Endothelial cell of umbilical vein (primary cell): ENCODE measurements at regions not wholly inside any gene's neighbourhood (a gene's known extent, or its start where the extent isn't known, plus 50 kb on each side); places are given as distances from the start of the nearest gene placed in this dataset.

Experiments used
- BruUV-seq: library from RNA; stranded (reverse); fragments of 400-500 nt; replicated peaks from 2 replicates; lab custom pipeline; 2021; lab: Mats Ljungman, UMichigan
- CTCF ChIA-PET: fragments of 300-600, 350-600 bp; sonication (Branson Sonifier 250); formaldehyde crosslinking; loops from one replicate; lab custom pipeline; 2021; ENCODE audit warnings: antibody characterized with exemption, inconsistent platforms; lab: Charles Lee
- POLR2A ChIA-PET: fragments of 300-600, 350-600 bp; sonication (Branson Sonifier 250); formaldehyde crosslinking; loops from one replicate; lab custom pipeline; 2021; ENCODE audit warnings: antibody characterized with exemption, inconsistent platforms; lab: Charles Lee
- DNase-seq: peaks from one replicate; pipeline ENCODE4 v3.0.0-alpha.2; 2011; ENCODE audit warnings: low read depth, low spot score
- FAIRE-seq: peaks from 2 replicates; lab custom pipeline; 2011; peaks lifted over from hg19 to GRCh38; lab: Jason Lieb, UNC
- H2AFZ ChIP-seq: 2 replicates; pipeline ENCODE4 v1.6.0; 2012; ENCODE audit warnings: low read depth, low read length, control low read depth, inconsistent platforms
- H3K27ac ChIP-seq: 2 replicates; pipeline ENCODE4 v1.5.1; 2011; ENCODE audit warnings: low read depth, mild to moderate bottlenecking, control low read depth, low read length, moderate library complexity; ENCODE audit not compliant: insufficient read depth
- H3K27me3 ChIP-seq, 2 experiments: 2 replicates each; pipeline versions ENCODE4 v1.6.0 to v1.6.1; 2011; ENCODE audit warnings: low read length in 2 of 2, mixed read lengths in 1 of 2; ENCODE audit not compliant: control insufficient read depth in 2 of 2, insufficient read depth in 2 of 2
- H3K36me3 ChIP-seq, 2 experiments: 2 replicates in 1 of 2; 3 replicates in 1 of 2; pipeline ENCODE4 v1.5.1; 2011; ENCODE audit warnings: low read length in 2 of 2, mild to moderate bottlenecking in 1 of 2, moderate library complexity in 1 of 2; ENCODE audit not compliant: control insufficient read depth in 2 of 2, insufficient read depth in 2 of 2; ENCODE audit errors: extremely low read depth in 1 of 2
- H3K4me1 ChIP-seq: 3 replicates; pipeline ENCODE4 v1.5.1; 2011; ENCODE audit warnings: mild to moderate bottlenecking, low read length; ENCODE audit not compliant: control insufficient read depth, insufficient read depth; ENCODE audit errors: extremely low read depth
- H3K4me2 ChIP-seq: 2 replicates; pipeline ENCODE4 v1.6.1; 2011; ENCODE audit warnings: low read length, control low read depth, mixed read lengths; ENCODE audit not compliant: insufficient read depth
- H3K4me3 ChIP-seq, 3 experiments: fragments of 200-600 bp in 1 of 3; sonication (generic), shearing (Covaris generic) in 1 of 3; replicated peaks in 1 of 3; 2 replicates each; pipeline ENCODE4 v1.5.1; 2011 to 2016; ENCODE audit warnings: control low read depth in 3 of 3, low read length in 3 of 3, mild to moderate bottlenecking in 2 of 3, inconsistent platforms in 1 of 3, low read depth in 1 of 3, moderate library complexity in 1 of 3; ENCODE audit not compliant: insufficient read depth in 1 of 3
- H3K79me2 ChIP-seq: 2 replicates; pipeline ENCODE4 v1.6.0; 2012; ENCODE audit warnings: low read length, inconsistent platforms; ENCODE audit not compliant: control insufficient read depth, insufficient read depth
- H3K9ac ChIP-seq: replicated peaks from 2 replicates; pipeline ENCODE3; 2011; ENCODE audit warnings: low read length, control low read depth; ENCODE audit not compliant: insufficient read depth; ENCODE audit errors: extremely low read depth
- H3K9me1 ChIP-seq: replicated peaks from 3 replicates; pipeline ENCODE4 v1.6.0; 2011; ENCODE audit warnings: mild to moderate bottlenecking, low read length; ENCODE audit not compliant: control insufficient read depth, insufficient read depth; ENCODE audit errors: extremely low read depth
- H3K9me3 ChIP-seq: replicated peaks from 2 replicates; pipeline ENCODE4 v1.5.1; 2012; ENCODE audit warnings: low read length, inconsistent platforms; ENCODE audit not compliant: control insufficient read depth, insufficient read depth
- H4K20me1 ChIP-seq: replicated peaks from 2 replicates; pipeline ENCODE3; 2011; ENCODE audit warnings: mild to moderate bottlenecking, low read length; ENCODE audit not compliant: control insufficient read depth, insufficient read depth; ENCODE audit errors: extremely low read depth
- CTCF ChIP-seq, 2 donors: IDR thresholded peaks; 1 replicate in 1 of 2; 2 replicates in 1 of 2; pipeline ENCODE4 v1.5.1; 2011; ENCODE audit warnings: low read length in 2 of 2, mild to moderate bottlenecking in 2 of 2, moderate library complexity in 2 of 2, control low read depth in 1 of 2, inconsistent platforms in 1 of 2, low read depth in 1 of 2; ENCODE audit not compliant: insufficient read depth in 1 of 2; ENCODE audit errors: extremely low read depth in 1 of 2
- EZH2 ChIP-seq: IDR thresholded peaks from 2 replicates; pipeline ENCODE4 v1.6.1; 2012; ENCODE audit warnings: borderline replicate concordance, low read depth, mild to moderate bottlenecking, moderate library complexity, low read length, inconsistent platforms; ENCODE audit not compliant: severe bottlenecking
- FOS ChIP-seq: IDR thresholded peaks from 2 replicates; pipeline ENCODE4 v1.6.1; 2011; ENCODE audit warnings: mild to moderate bottlenecking, low read length, moderate library complexity, borderline replicate concordance; ENCODE audit not compliant: insufficient read depth
- GATA2 ChIP-seq: IDR thresholded peaks from 2 replicates; pipeline ENCODE4 v1.7.0; 2011; ENCODE audit warnings: low read depth, mild to moderate bottlenecking, moderate library complexity, mixed read lengths, low read length; ENCODE audit not compliant: insufficient read length, insufficient read depth
- JUN ChIP-seq: IDR thresholded peaks from 2 replicates; pipeline ENCODE4 v1.6.1; 2011; ENCODE audit warnings: borderline replicate concordance, low read depth; ENCODE audit not compliant: insufficient read length, insufficient read depth
- MAX ChIP-seq: IDR thresholded peaks from 2 replicates; pipeline ENCODE4 v1.6.1; 2011; ENCODE audit not compliant: insufficient read depth, insufficient read length
- POLR2A ChIP-seq: IDR thresholded peaks from 2 replicates; pipeline ENCODE4 v1.6.1; 2012; ENCODE audit warnings: low read depth, mild to moderate bottlenecking, control low read depth, low read length
- POLR2AphosphoS5 ChIP-seq: IDR thresholded peaks from 2 replicates; pipeline ENCODE4 v1.6.1; 2012; ENCODE audit warnings: low read depth, mild to moderate bottlenecking, control low read depth, low read length, moderate library complexity; ENCODE audit not compliant: insufficient read depth
- dilution Hi-C: fragments of 300-500 bp; cut with MboI; formaldehyde crosslinking; loops from one replicate; pipeline ENCODE4 v1.15.0; 2019; ENCODE audit warnings: low sequenced_read_pairs; ENCODE audit not compliant: extremely low pct_ligation_motif_present
- intact Hi-C: fragments of 100-400 bp; cut with micrococcal nuclease; formaldehyde crosslinking; loops from one replicate; pipeline ENCODE4 v1.10.0; 2022

GRCh38 chr9:3087697-3088096 is 243.8 kb upstream of the PUM3 start:
- FAIRE-seq = no peak
- Histone ChIP-seq H4K20me1 (no peaks in the 10 kb centered on the region), H3K4me2 (no peak overlapping the region), H3K4me3 (no peak overlapping the region), H2AFZ (no peak overlapping the region), H3K36me3 (no peaks in the 10 kb centered on the region), H3K4me1 (no peaks in the 10 kb centered on the region), H3K27me3 (no peaks in the 10 kb centered on the region), H3K9ac (no peak overlapping the region), H3K27ac (no peak overlapping the region), H3K79me2 (no peaks in the 10 kb centered on the region), H3K9me1 (no peaks in the 10 kb centered on the region), H3K9me3 (no peaks in the 10 kb centered on the region)
- ChIA-PET CTCF (no interaction called here), POLR2A (no interaction called here)
- intact Hi-C loops (no loop called here), dilution Hi-C loops (no loop called here)
- DNase-seq = no peak
- TF ChIP-seq MAX = no peak
- no peak for TF ChIP-seq EZH2
- no peak for TF ChIP-seq CTCF (IDR thresholded peaks at IDR 0.05; ENCODE audit: extremely low read depth in 1 of 2, insufficient read depth in 1 of 2, low read depth in 1 of 2, low read length in 2 of 2)
- no peak for TF ChIP-seq POLR2AphosphoS5
- no TSS peak for BruUV-seq

- Histone ChIP-seq H3K36me3 (no peaks in the 10 kb centered on the region), H3K9me3 (no peaks in the 10 kb centered on the region), H3K4me1 (no peaks in the 10 kb centered on the region), H3K9ac (no peak overlapping the region), H3K4me3 (no peak overlapping the region), H3K4me2 (no peak overlapping the region), H3K79me2 (no peaks in the 10 kb centered on the region), H4K20me1 (no peaks in the 10 kb centered on the region), H3K9me1 (no peaks in the 10 kb centered on the region), H2AFZ (no peak overlapping the region), H3K27me3 (no peaks in the 10 kb centered on the region), H3K27ac (no peak overlapping the region)
- DNase-seq (no peak), FAIRE-seq (no peak)
- no TSS peak for BruUV-seq
- intact Hi-C loops = no loop called here
- ChIA-PET POLR2A (no interaction called here), CTCF (no interaction called here)
- dilution Hi-C loops = no loop called here
- no peak for TF ChIP-seq MAX
- no peak for TF ChIP-seq CTCF (IDR thresholded peaks at IDR 0.05; ENCODE audit: extremely low read depth in 1 of 2, insufficient read depth in 1 of 2, low read depth in 1 of 2, low read length in 2 of 2)
- TF ChIP-seq GATA2 = no peak
- TF ChIP-seq FOS = no peak
- TF ChIP-seq POLR2A = no peak
- no peak for TF ChIP-seq EZH2
- TF ChIP-seq JUN = no peak
Observed at GRCh38 chr9:3080951-3081350, 237.1 kb upstream of the PUM3 start.
